ENCODE measurements at regions not wholly inside any gene's neighbourhood (a gene's known extent, or its start where the extent isn't known, plus 50 kb on each side); places are given as distances from the start of the nearest gene placed in this dataset.

DNA sequence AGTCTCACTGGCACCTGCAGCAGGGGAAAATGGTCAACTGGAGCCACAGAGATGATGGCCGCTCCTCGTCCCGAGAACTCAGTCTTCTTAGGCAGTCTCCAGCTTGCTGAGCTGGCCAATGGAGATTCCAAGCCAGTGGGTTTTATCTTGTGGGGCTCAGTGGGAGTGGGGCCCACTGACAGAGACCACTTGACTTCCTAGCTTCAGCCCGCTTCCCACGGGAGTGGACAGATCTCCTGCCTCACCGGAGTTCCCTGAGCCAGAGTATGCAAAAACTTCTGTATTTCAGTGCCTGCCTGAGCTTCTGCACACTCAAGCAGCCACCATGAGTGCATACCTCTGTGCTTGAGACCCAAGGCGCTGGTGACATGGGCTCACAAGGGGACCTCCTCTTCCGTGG lies 105.8 kb downstream of the ZWINT start:
- TF ChIP-seq EP300 (conservative IDR thresholded peaks at IDR 0.05; ENCODE audit: poor library complexity, severe bottlenecking), result no peak
- no peak for TF ChIP-seq RAD21 (conservative IDR thresholded peaks at IDR 0.05)

Measured in neural cell (in vitro differentiated cells).